ENCODE measurements at regions not wholly inside any gene's neighbourhood (a gene's known extent, or its start where the extent isn't known, plus 50 kb on each side); places are given as distances from the start of the nearest gene placed in this dataset.

GRCh38 chr4:59583845-59584568 lies 1616.1 kb upstream of the ADGRL3 start:
- 95% methylated on average over 8 of the region's 10 CpGs; no CpG with 5 or more reads in 1 of the 2 experiments for WGBS, 2 experiments (ENCODE audit: extremely low coverage in 1 of 2, insufficient coverage in 1 of 2, insufficient read length in 1 of 2, insufficient replicate concordance in 2 of 2, low coverage in 1 of 2, low lambda C conversion rate in 2 of 2, missing lambda C conversion rate in 1 of 2)
- no peak overlapping the region for H4K91ac ChIP-seq (replicated peaks; ENCODE audit: insufficient read length, low read length)

More at GRCh38 chr4:59583845-59584568, 1616.1 kb upstream of the ADGRL3 start:
- H3K18ac ChIP-seq (ENCODE audit: extremely low read depth, low read length) = no peak overlapping the region
- H3K27ac ChIP-seq (ENCODE audit: low read depth, low read length) = no peak overlapping the region
- H3K9ac ChIP-seq (replicated peaks in 1 of 4; ENCODE audit: extremely low read depth in 1 of 4, low read depth in 3 of 4, low read length in 3 of 4) = no peak overlapping the region
- no peak overlapping the region for H4K8ac ChIP-seq (ENCODE audit: extremely low read depth, insufficient read depth, low read length)
- H3K23me2 ChIP-seq (ENCODE audit: low read depth, low read length) = no peaks in the 10 kb centered on the region
- H2BK20ac ChIP-seq (ENCODE audit: low read length) = no peak overlapping the region; the same call in 1 of the 2 replicates
- H3K9me3 ChIP-seq (ENCODE audit: insufficient read depth in 2 of 2, low read depth in 1 of 2, low read length in 1 of 2) = no peaks in the 10 kb centered on the region
- H3K4me3 ChIP-seq (ENCODE audit: extremely low read depth in 1 of 4, insufficient read depth in 2 of 4, low read depth in 3 of 4, low read length in 4 of 4) = no peak overlapping the region
- DNase-seq (ENCODE audit: low read depth in 1 of 2, low spot score in 2 of 2) (no peak), FAIRE-seq (no peak)
- H3K36me3 ChIP-seq (ENCODE audit: control insufficient read depth in 2 of 4, insufficient read depth in 4 of 4, low read length in 3 of 4) = no peaks in the 10 kb centered on the region
- H2AFZ ChIP-seq (ENCODE audit: low read length) = peak overlapping the region; percentile 50; the same call in 1 of the 2 replicates
- no peak overlapping the region for H2BK15ac ChIP-seq (ENCODE audit: low read length)
- no peak overlapping the region for H3K23ac ChIP-seq (ENCODE audit: insufficient read length)
- H2AK5ac ChIP-seq (ENCODE audit: low read depth, low read length) = no peak overlapping the region
- no peak overlapping the region for H2BK120ac ChIP-seq (replicated peaks; ENCODE audit: low read depth, low read length)
- no peaks in the 10 kb centered on the region for H4K20me1 ChIP-seq (replicated peaks in 1 of 2; ENCODE audit: control insufficient read depth in 1 of 2, insufficient read depth in 2 of 2, low read length in 2 of 2)
- H2BK5ac ChIP-seq (ENCODE audit: low read depth, low read length) = no peak overlapping the region
- no peak overlapping the region for H4K5ac ChIP-seq (ENCODE audit: insufficient read length, low read depth, low read length)
- ChIA-PET CTCF (ENCODE audit: partially characterized antibody) (interaction anchor here (0.6 kb wide), 1 partner anchor 176 kb away, joined by 3 read pairs; no protein-coding TSS in a partner anchor), POLR2A (ENCODE audit: partially characterized antibody) (no interaction called here)
- H3K27me3 ChIP-seq (replicated peaks in 1 of 4; ENCODE audit: control insufficient read depth in 3 of 4, extremely low read depth in 1 of 4, insufficient read depth in 3 of 4, low read length in 3 of 4) = no peaks in the 10 kb centered on the region
- no peaks in the 10 kb centered on the region for H3K4me1 ChIP-seq (replicated peaks in 1 of 4; ENCODE audit: control insufficient read depth in 3 of 4, insufficient read depth in 4 of 4, low read length in 3 of 4)
- no peak overlapping the region for H2BK12ac ChIP-seq (ENCODE audit: low read depth, low read length)
- no peaks in the 10 kb centered on the region for H3K79me1 ChIP-seq (ENCODE audit: low read depth, low read length)
- TF ChIP-seq FOSL1 (IDR thresholded peaks at IDR 0.05; ENCODE audit: insufficient read depth, low read depth, low read length) = no peak
- TF ChIP-seq JUN (IDR thresholded peaks at IDR 0.05; ENCODE audit: low read depth, low read length) = no peak
- TF ChIP-seq SP2 (IDR thresholded peaks at IDR 0.05; ENCODE audit: low read length) = no peak
- no peak for TF ChIP-seq RFX5 (IDR thresholded peaks at IDR 0.05; ENCODE audit: borderline replicate concordance, low read depth, low read length)
- no peak for TF ChIP-seq CTBP2 (IDR thresholded peaks at IDR 0.05; ENCODE audit: borderline replicate concordance, insufficient read depth, insufficient read length, low read length)
- no peak for TF ChIP-seq HDAC2 (IDR thresholded peaks at IDR 0.05; ENCODE audit: borderline replicate concordance in 1 of 2, low read depth in 2 of 2, low read length in 2 of 2)
- TF ChIP-seq JUND (IDR thresholded peaks at IDR 0.05; ENCODE audit: low read length) = no peak
- no peak for TF ChIP-seq CEBPB (IDR thresholded peaks at IDR 0.05; ENCODE audit: low read depth, low read length)
- H3K14ac ChIP-seq (ENCODE audit: insufficient read length) = no peak overlapping the region
- no peak overlapping the region for H3K4me2 ChIP-seq (ENCODE audit: insufficient read depth in 1 of 2, low read depth in 2 of 2, low read length in 2 of 2)
- H3K56ac ChIP-seq (replicated peaks; ENCODE audit: insufficient read length, low read depth, low read length) = no peak overlapping the region
- no peaks in the 10 kb centered on the region for H3K79me2 ChIP-seq (ENCODE audit: control insufficient read depth in 1 of 2, insufficient read depth in 2 of 2, low read length in 2 of 2)
- H3K4ac ChIP-seq (replicated peaks; ENCODE audit: insufficient read length, low read depth, low read length) = no peak overlapping the region
